Lung (tissue), 11 donors: ENCODE measurements at regions not wholly inside any gene's neighbourhood (a gene's known extent, or its start where the extent isn't known, plus 50 kb on each side); places are given as distances from the start of the nearest gene placed in this dataset.

Experiments
- ATAC-seq: fragments of 200-7000 bp; cut with Tn5 transposase; one replicate; pipeline ENCODE4 v1.9.1; 2020; ENCODE audit warnings: moderate number of reproducible peaks; ENCODE audit not compliant: insufficient read depth, low FRiP score
- DNase-seq, 3 donors: peaks; one replicate each; pipeline ENCODE4 v3.0.0-alpha.2; 2013 to 2017
- H3K27ac ChIP-seq, 2 donors: one replicate each; pipeline ENCODE4 v1.5.1; 2013; ENCODE audit warnings: mild to moderate bottlenecking in 2 of 2, moderate library complexity in 2 of 2, control low read depth in 1 of 2, inconsistent platforms in 1 of 2, low read depth in 1 of 2, low read length in 1 of 2
- H3K27me3 ChIP-seq, 3 donors: one replicate each; pipeline ENCODE4 v1.5.1; 2013; ENCODE audit warnings: low read length in 2 of 3; ENCODE audit not compliant: control insufficient read depth in 3 of 3, insufficient read depth in 3 of 3
- H3K36me3 ChIP-seq, 4 donors: one replicate each; pipeline ENCODE4 v1.5.1; 2013; ENCODE audit warnings: low read length in 4 of 4, mild to moderate bottlenecking in 1 of 4, moderate library complexity in 1 of 4; ENCODE audit not compliant: control insufficient read depth in 4 of 4, insufficient read depth in 4 of 4
- H3K4me1 ChIP-seq, 5 donors: one replicate each; pipeline ENCODE4 v1.5.1; 2013; ENCODE audit warnings: low read length in 5 of 5, mild to moderate bottlenecking in 2 of 5, moderate library complexity in 1 of 5; ENCODE audit not compliant: control insufficient read depth in 5 of 5, insufficient read depth in 5 of 5
- H3K4me3 ChIP-seq: one replicate; pipeline ENCODE4 v1.5.1; 2013; ENCODE audit warnings: mild to moderate bottlenecking, control low read depth, moderate library complexity
- H3K9ac ChIP-seq, 2 donors: one replicate each; pipeline ENCODE4 v1.5.1; 2013; ENCODE audit warnings: low read length in 2 of 2, control low read depth in 1 of 2; ENCODE audit not compliant: insufficient read depth in 1 of 2
- H3K9me3 ChIP-seq, 4 donors: one replicate each; pipeline ENCODE4 v1.5.1; 2013; ENCODE audit warnings: low read length in 3 of 4, mild to moderate bottlenecking in 1 of 4, moderate library complexity in 1 of 4; ENCODE audit not compliant: control insufficient read depth in 4 of 4, insufficient read depth in 3 of 4
- WGBS, 2 donors: extraction: QIAGEN DNeasy Blood & Tissue Kit; methylation state at CpG; one replicate each; pipeline ENCODE4 v1.1.7; 2013; 5-methylcytosine and 5-hydroxymethylcytosine counted together
- TF ChIP-seq, protein P1 (sequence below): IDR thresholded peaks from 2 replicates; pipeline ENCODE4 v1.5.1; 2012; ENCODE audit warnings: mild to moderate bottlenecking; ENCODE audit errors: control extremely low read depth, extremely low read depth
- donor health status: control.
- donor health status: control.
- donor health status: Bipolar disorder and iron deficiency.
- donor health status: healthy.
- donor health status: DM: yes; HTN: yes; CAD: no.

- ATAC-seq (no peak), DNase-seq (no peak)
- WGBS, 2 donors: 66 to 83% methylated on average over 2 of the region's 2 CpGs
- Histone ChIP-seq H3K4me3 (no peak overlapping the region), H3K9me3 (no peaks in the 10 kb centered on the region), H3K36me3 (no peaks in the 10 kb centered on the region), H3K4me1 (peaks cover 0 to 15% (median 4%) of the 10 kb centered on the region in 5 donors), H3K27ac (no peak overlapping the region), H3K27me3 (no peaks in the 10 kb centered on the region), H3K9ac (no peak overlapping the region)
- TF ChIP-seq, protein P1, sequence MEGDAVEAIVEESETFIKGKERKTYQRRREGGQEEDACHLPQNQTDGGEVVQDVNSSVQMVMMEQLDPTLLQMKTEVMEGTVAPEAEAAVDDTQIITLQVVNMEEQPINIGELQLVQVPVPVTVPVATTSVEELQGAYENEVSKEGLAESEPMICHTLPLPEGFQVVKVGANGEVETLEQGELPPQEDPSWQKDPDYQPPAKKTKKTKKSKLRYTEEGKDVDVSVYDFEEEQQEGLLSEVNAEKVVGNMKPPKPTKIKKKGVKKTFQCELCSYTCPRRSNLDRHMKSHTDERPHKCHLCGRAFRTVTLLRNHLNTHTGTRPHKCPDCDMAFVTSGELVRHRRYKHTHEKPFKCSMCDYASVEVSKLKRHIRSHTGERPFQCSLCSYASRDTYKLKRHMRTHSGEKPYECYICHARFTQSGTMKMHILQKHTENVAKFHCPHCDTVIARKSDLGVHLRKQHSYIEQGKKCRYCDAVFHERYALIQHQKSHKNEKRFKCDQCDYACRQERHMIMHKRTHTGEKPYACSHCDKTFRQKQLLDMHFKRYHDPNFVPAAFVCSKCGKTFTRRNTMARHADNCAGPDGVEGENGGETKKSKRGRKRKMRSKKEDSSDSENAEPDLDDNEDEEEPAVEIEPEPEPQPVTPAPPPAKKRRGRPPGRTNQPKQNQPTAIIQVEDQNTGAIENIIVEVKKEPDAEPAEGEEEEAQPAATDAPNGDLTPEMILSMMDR: no peak
Observed at GRCh38 chr1:234845836-234846235, 235.9 kb upstream of the IRF2BP2 start.

- ATAC-seq (no peak), DNase-seq (no peak)
- no peaks in the 10 kb centered on the region for H3K9me3 ChIP-seq
- no peak overlapping the region for H3K9ac ChIP-seq
- no peaks in the 10 kb centered on the region for H3K36me3 ChIP-seq
- H3K27me3 ChIP-seq: no peaks in the 10 kb centered on the region
- H3K4me1 ChIP-seq: peaks cover 0 to 15% (median 4%) of the 10 kb centered on the region in 5 donors
- TF ChIP-seq, protein P1: no peak
- 62 to 65% methylated on average over 5 of the region's 5 CpGs for WGBS, 2 donors
- no peak overlapping the region for H3K27ac ChIP-seq
- H3K4me3 ChIP-seq: no peak overlapping the region
Observed at GRCh38 chr1:234845097-234845660, 235.2 kb upstream of the IRF2BP2 start.

- no peaks in the 10 kb centered on the region for H3K36me3 ChIP-seq
- H3K9ac ChIP-seq: no peak overlapping the region
- no peaks in the 10 kb centered on the region for H3K9me3 ChIP-seq
- ATAC-seq (no peak), DNase-seq (peak in 1 of 3 donors; percentile 55)
- H3K27ac ChIP-seq: peak overlapping the region in 1 of 2 donors; percentile 48
- H3K4me3 ChIP-seq: no peak overlapping the region
- no peaks in the 10 kb centered on the region for H3K27me3 ChIP-seq
- TF ChIP-seq, protein P1: no peak
- 35 to 42% methylated on average over 7 of the region's 7 CpGs for whole genome bisulfite sequencing, 2 donors
- peaks cover 0 to 12% (median 4%) of the 10 kb centered on the region in 5 donors for H3K4me1 ChIP-seq
Observed at GRCh38 chr1:234844479-234845031, 234.6 kb upstream of the IRF2BP2 start.

- WGBS, 2 donors: 64% methylated on average over 3 of the region's 3 CpGs
- peaks cover 0 to 10% (median 4%) of the 10 kb centered on the region in 5 donors for H3K4me1 ChIP-seq
- ATAC-seq (no peak), DNase-seq (no peak)
- no peak overlapping the region for H3K4me3 ChIP-seq
- no peaks in the 10 kb centered on the region for H3K36me3 ChIP-seq
- no peak overlapping the region for H3K9ac ChIP-seq
- TF ChIP-seq, protein P1: no peak
- no peak overlapping the region for H3K27ac ChIP-seq
- no peaks in the 10 kb centered on the region for H3K27me3 ChIP-seq
- no peaks in the 10 kb centered on the region for H3K9me3 ChIP-seq
Observed at GRCh38 chr1:234843946-234844345, 234.0 kb upstream of the IRF2BP2 start.
